ENCODE measurements at regions not wholly inside any gene's neighbourhood (a gene's known extent, or its start where the extent isn't known, plus 50 kb on each side); places are given as distances from the start of the nearest gene placed in this dataset.

DNA sequence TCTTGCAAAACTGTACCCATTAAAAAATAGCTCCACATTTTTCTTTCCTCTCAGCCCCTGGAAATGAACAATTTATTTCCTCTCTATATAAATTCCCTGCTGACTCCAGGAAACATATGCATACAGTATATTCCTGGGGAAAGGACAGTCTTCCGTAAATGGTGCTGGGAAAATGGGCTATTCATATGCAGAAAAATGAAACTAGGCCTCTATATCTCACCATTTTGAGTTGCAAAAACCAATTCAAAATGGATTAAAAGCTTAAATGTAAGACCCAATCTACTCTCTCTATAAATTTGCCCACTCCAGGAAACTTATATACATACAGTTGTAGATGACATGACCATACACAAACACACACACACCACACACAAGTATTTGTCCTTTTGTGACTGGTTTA, 85.9 kb upstream of the GPR149 start:
- TF ChIP-seq ZNF317 (CRISPR knock-in tag; IDR thresholded peaks at IDR 0.05; ENCODE audit: borderline replicate concordance, low read depth): no peak
- no peak for TF ChIP-seq JUN (CRISPR knock-in tag; IDR thresholded peaks at IDR 0.05)

All from WTC11 (cell line).